IMR-90 (cell line): ENCODE measurements at regions not wholly inside any gene's neighbourhood (a gene's known extent, or its start where the extent isn't known, plus 50 kb on each side); places are given as distances from the start of the nearest gene placed in this dataset.

Experiments
- ATAC-seq: fragments of 200-7000 bp; cut with Tn5 transposase; 2 replicates; pipeline ENCODE4 v1.9.1; 2020; ENCODE audit warnings: low read depth, mild to moderate bottlenecking, moderate library complexity
- BruUV-seq: library from RNA; stranded (reverse); fragments of 400-500 nt; replicated peaks from 2 replicates; lab custom pipeline; 2021; lab: Mats Ljungman, UMichigan
- CTCF ChIA-PET: fragments of 300-600 bp; formaldehyde crosslinking; extraction: SDS; loops from one replicate; lab custom pipeline; 2021; ENCODE audit warnings: antibody characterized with exemption; lab: Yijun Ruan, JAX
- POLR2A ChIA-PET: fragments of 300-600 bp; sonication (Branson Sonifier 250); formaldehyde crosslinking; loops from one replicate; lab custom pipeline; 2022; ENCODE audit warnings: antibody characterized with exemption; ENCODE audit not compliant: unreplicated experiment; lab: Charles Lee
- DNase-seq: peaks from one replicate; pipeline ENCODE4 v3.0.0; 2013
- H2AFZ ChIP-seq: replicated peaks from 2 replicates; pipeline ENCODE3; 2013; ENCODE audit warnings: low read length, mild to moderate bottlenecking; ENCODE audit not compliant: poor library complexity
- H2AK5ac ChIP-seq: 2 replicates; pipeline ENCODE4 v1.6.1; 2013; ENCODE audit warnings: low read depth, low read length, inconsistent platforms
- H2AK9ac ChIP-seq: replicated peaks from 2 replicates; pipeline ENCODE3; 2013; ENCODE audit warnings: mild to moderate bottlenecking, low read depth, low read length, moderate library complexity; ENCODE audit not compliant: poor library complexity
- H2BK120ac ChIP-seq: 2 replicates; pipeline ENCODE4 v1.6.1; 2013; ENCODE audit warnings: low read depth, low read length, inconsistent platforms
- H2BK15ac ChIP-seq: 3 replicates; pipeline ENCODE4 v1.6.1; 2013; ENCODE audit warnings: low read depth, low read length, inconsistent platforms
- H2BK20ac ChIP-seq: 2 replicates; pipeline ENCODE4 v1.6.1; 2013; ENCODE audit warnings: low read depth, mild to moderate bottlenecking, inconsistent platforms, low read length, moderate library complexity
- H2BK5ac ChIP-seq: 2 replicates; pipeline ENCODE4 v1.6.1; 2013; ENCODE audit warnings: mild to moderate bottlenecking, low read depth, low read length, inconsistent platforms; ENCODE audit not compliant: poor library complexity, severe bottlenecking
- H3K14ac ChIP-seq: replicated peaks from 2 replicates; pipeline ENCODE4 v1.6.1; 2013; ENCODE audit warnings: low read depth, low read length, inconsistent platforms
- H3K18ac ChIP-seq: 2 replicates; pipeline ENCODE4 v1.6.1; 2013; ENCODE audit warnings: low read depth, low read length, control low read depth
- H3K23ac ChIP-seq: 2 replicates; pipeline ENCODE4 v1.6.1; 2013; ENCODE audit warnings: low read depth, low read length, inconsistent platforms
- H3K27ac ChIP-seq: 2 replicates; pipeline ENCODE4 v1.5.1; 2013; ENCODE audit warnings: mild to moderate bottlenecking, control low read depth, low read length; ENCODE audit not compliant: insufficient read depth
- H3K27me3 ChIP-seq: 2 replicates; pipeline ENCODE4 v1.6.1; 2013; ENCODE audit warnings: low read length; ENCODE audit not compliant: control insufficient read depth, insufficient read depth
- H3K36me3 ChIP-seq: 2 replicates; pipeline ENCODE4 v1.6.1; 2013; ENCODE audit warnings: low read length, mixed read lengths; ENCODE audit not compliant: control insufficient read depth, insufficient read depth
- H3K4ac ChIP-seq: 2 replicates; pipeline ENCODE4 v1.6.1; 2013; ENCODE audit warnings: low read depth, low read length, inconsistent platforms
- H3K4me1 ChIP-seq: 2 replicates; pipeline ENCODE4 v1.6.1; 2013; ENCODE audit warnings: low read length, mixed read lengths; ENCODE audit not compliant: control insufficient read depth, insufficient read depth
- H3K4me2 ChIP-seq: 2 replicates; pipeline ENCODE4 v1.6.1; 2013; ENCODE audit warnings: low read depth, mild to moderate bottlenecking, control low read depth, low read length, moderate library complexity
- H3K4me3 ChIP-seq: 2 replicates; pipeline ENCODE4 v1.5.1; 2013; ENCODE audit warnings: low read depth, mild to moderate bottlenecking, control low read depth, low read length, moderate library complexity; ENCODE audit not compliant: insufficient read depth
- H3K56ac ChIP-seq: 2 replicates; pipeline ENCODE4 v1.6.1; 2013; ENCODE audit warnings: low read length, inconsistent platforms; ENCODE audit not compliant: insufficient read depth; ENCODE audit errors: extremely low read depth
- H3K79me1 ChIP-seq, 2 experiments: 2 replicates each; pipeline ENCODE4 v1.6.1; 2013; ENCODE audit warnings: low read length in 2 of 2, inconsistent platforms in 1 of 2, low read depth in 1 of 2
- H3K9ac ChIP-seq: 2 replicates; pipeline ENCODE4 v1.6.1; 2013; ENCODE audit warnings: low read depth, low read length, control low read depth
- H3K9me1 ChIP-seq: 2 replicates; pipeline ENCODE4 v1.6.1; 2013; ENCODE audit warnings: low read length, inconsistent platforms; ENCODE audit not compliant: insufficient read depth
- H3K9me3 ChIP-seq: 2 replicates; pipeline ENCODE4 v1.6.1; 2013; ENCODE audit warnings: low read length; ENCODE audit not compliant: control insufficient read depth, insufficient read depth
- H4K20me1 ChIP-seq: 2 replicates; pipeline ENCODE4 v1.6.1; 2013; ENCODE audit warnings: low read length, inconsistent platforms; ENCODE audit not compliant: insufficient read depth
- H4K5ac ChIP-seq: 2 replicates; pipeline ENCODE4 v1.6.1; 2013; ENCODE audit warnings: mild to moderate bottlenecking, low read depth, low read length, control low read depth
- H4K8ac ChIP-seq, 2 experiments: 2 replicates each; pipeline ENCODE4 v1.6.1; 2013; ENCODE audit warnings: low read depth in 2 of 2, low read length in 2 of 2, control low read depth in 1 of 2, inconsistent platforms in 1 of 2
- H4K91ac ChIP-seq: 2 replicates; pipeline ENCODE4 v1.6.1; 2013; ENCODE audit warnings: low read depth, low read length, inconsistent platforms; ENCODE audit not compliant: insufficient read depth
- BHLHE40 ChIP-seq: fragments of 150-350 bp; IDR thresholded peaks from 2 replicates; pipeline ENCODE4 v1.6.1; 2016; ENCODE audit warnings: mild to moderate bottlenecking, low read depth, low read length
- CEBPB ChIP-seq: IDR thresholded peaks from 2 replicates; pipeline ENCODE4 v1.6.1; 2012; ENCODE audit warnings: low read depth, low read length, improper control_type of control experiment
- CHD1 ChIP-seq: IDR thresholded peaks from 2 replicates; pipeline ENCODE4 v1.6.1; 2012; ENCODE audit warnings: low read depth, low read length, improper control_type of control experiment
- FOS ChIP-seq: fragments of 150-350 bp; IDR thresholded peaks from 2 replicates; pipeline ENCODE4 v1.6.1; 2016; ENCODE audit warnings: low read depth, low read length
- MAFK ChIP-seq: IDR thresholded peaks from 2 replicates; pipeline ENCODE4 v1.6.1; 2012; ENCODE audit warnings: low read depth, low read length, improper control_type of control experiment
- MAZ ChIP-seq: IDR thresholded peaks from 2 replicates; pipeline ENCODE4 v1.6.1; 2012; ENCODE audit warnings: low read depth, mild to moderate bottlenecking, low read length, improper control_type of control experiment, moderate library complexity, borderline replicate concordance
- MXI1 ChIP-seq: IDR thresholded peaks from 2 replicates; pipeline ENCODE4 v1.6.1; 2012; ENCODE audit warnings: low read depth, mild to moderate bottlenecking, low read length, moderate library complexity, borderline replicate concordance
- NFE2L2 ChIP-seq: fragments of 150-350 bp; IDR thresholded peaks from 2 replicates; pipeline ENCODE4 v1.6.1; 2016; ENCODE audit warnings: low read depth, mild to moderate bottlenecking, low read length
- POLR2A ChIP-seq: IDR thresholded peaks from 2 replicates; pipeline ENCODE4 v1.6.1; 2012; ENCODE audit warnings: mild to moderate bottlenecking, low read depth, low read length
- RAD21 ChIP-seq: IDR thresholded peaks from 2 replicates; pipeline ENCODE4 v1.6.1; 2012; ENCODE audit warnings: low read length, improper control_type of control experiment
- RCOR1 ChIP-seq: IDR thresholded peaks from 2 replicates; pipeline ENCODE4 v1.6.1; 2012; ENCODE audit warnings: mild to moderate bottlenecking, low read length, improper control_type of control experiment; ENCODE audit not compliant: insufficient replicate concordance
- RFX5 ChIP-seq: IDR thresholded peaks from 2 replicates; pipeline ENCODE4 v1.8.0; 2012; ENCODE audit warnings: low read depth, mild to moderate bottlenecking, low read length, moderate library complexity
- SMC3 ChIP-seq: fragments of 150-350 bp; IDR thresholded peaks from 2 replicates; pipeline ENCODE4 v1.6.1; 2016; ENCODE audit warnings: low read depth, mild to moderate bottlenecking, antibody characterized with exemption, low read length, moderate library complexity
- dilution Hi-C: fragments of 300-500 bp; cut with HindIII; formaldehyde crosslinking; loops from one replicate; pipeline ENCODE4 v1.14.3; 2018; ENCODE audit warnings: low sequenced_read_pairs; ENCODE audit not compliant: unreplicated experiment
- in situ Hi-C: fragments of 300-500 bp; cut with MboI; formaldehyde crosslinking; loops from 3 replicates; pipeline ENCODE4 v1.14.3; 2019; ENCODE audit warnings: low sequenced_read_pairs, inconsistent platforms, mixed read lengths
- intact Hi-C: fragments of 100-400 bp; cut with micrococcal nuclease; formaldehyde crosslinking; loops from 2 replicates; pipeline ENCODE4 v1.10.0; 2022
- TF ChIP-seq, protein P1 (sequence below): fragments of 150-350 bp; IDR thresholded peaks from 2 replicates; pipeline ENCODE4 v1.6.1; 2017; ENCODE audit warnings: mild to moderate bottlenecking, antibody characterized with exemption, low read length, low read depth
- TF ChIP-seq, protein P2 (sequence below): fragments of 150-350 bp; IDR thresholded peaks from 2 replicates; pipeline ENCODE4 v1.6.1; 2016; ENCODE audit warnings: low read depth, mild to moderate bottlenecking, low read length, moderate library complexity, borderline replicate concordance
- TF ChIP-seq, protein P3 (sequence below): conservative IDR thresholded peaks from 2 replicates; pipeline ENCODE4 v1.5.1; 2012; ENCODE audit warnings: mild to moderate bottlenecking, low read depth, low read length, improper control_type of control experiment

GRCh38 chr21:27681038-27681437 lies 714.1 kb upstream of the ADAMTS5 start:
- no TSS peak for BruUV-seq
- Histone ChIP-seq H3K4me2 (no peak overlapping the region), H3K79me1 (no peaks in the 10 kb centered on the region), H2AK9ac (no peak overlapping the region), H3K18ac (no peak overlapping the region), H3K9me3 (no peaks in the 10 kb centered on the region), H4K20me1 (no peaks in the 10 kb centered on the region), H3K9me1 (no peaks in the 10 kb centered on the region), H4K5ac (no peak overlapping the region), H3K56ac (no peak overlapping the region), H2BK120ac (no peak overlapping the region), H3K27me3 (no peaks in the 10 kb centered on the region), H2BK15ac (no peak overlapping the region), H2AK5ac (no peak overlapping the region), H3K27ac (no peak overlapping the region), H3K9ac (no peak overlapping the region), H3K4me3 (no peak overlapping the region), H2BK20ac (no peak overlapping the region), H3K4ac (no peak overlapping the region), H3K14ac (no peak overlapping the region), H4K91ac (no peak overlapping the region), H3K36me3 (no peaks in the 10 kb centered on the region), H2BK5ac (peak overlapping the region; percentile 38), H3K4me1 (no peaks in the 10 kb centered on the region), H3K23ac (no peak overlapping the region), H2AFZ (no peak overlapping the region), H4K8ac (no peak overlapping the region; a peak in 1 of 4 replicates)
- TF ChIP-seq RCOR1: no peak
- TF ChIP-seq BHLHE40: no peak
- TF ChIP-seq RAD21: no peak
- TF ChIP-seq RFX5: no peak
- TF ChIP-seq, protein P1, sequence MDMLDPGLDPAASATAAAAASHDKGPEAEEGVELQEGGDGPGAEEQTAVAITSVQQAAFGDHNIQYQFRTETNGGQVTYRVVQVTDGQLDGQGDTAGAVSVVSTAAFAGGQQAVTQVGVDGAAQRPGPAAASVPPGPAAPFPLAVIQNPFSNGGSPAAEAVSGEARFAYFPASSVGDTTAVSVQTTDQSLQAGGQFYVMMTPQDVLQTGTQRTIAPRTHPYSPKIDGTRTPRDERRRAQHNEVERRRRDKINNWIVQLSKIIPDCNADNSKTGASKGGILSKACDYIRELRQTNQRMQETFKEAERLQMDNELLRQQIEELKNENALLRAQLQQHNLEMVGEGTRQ: no peak
- TF ChIP-seq, protein P2, sequence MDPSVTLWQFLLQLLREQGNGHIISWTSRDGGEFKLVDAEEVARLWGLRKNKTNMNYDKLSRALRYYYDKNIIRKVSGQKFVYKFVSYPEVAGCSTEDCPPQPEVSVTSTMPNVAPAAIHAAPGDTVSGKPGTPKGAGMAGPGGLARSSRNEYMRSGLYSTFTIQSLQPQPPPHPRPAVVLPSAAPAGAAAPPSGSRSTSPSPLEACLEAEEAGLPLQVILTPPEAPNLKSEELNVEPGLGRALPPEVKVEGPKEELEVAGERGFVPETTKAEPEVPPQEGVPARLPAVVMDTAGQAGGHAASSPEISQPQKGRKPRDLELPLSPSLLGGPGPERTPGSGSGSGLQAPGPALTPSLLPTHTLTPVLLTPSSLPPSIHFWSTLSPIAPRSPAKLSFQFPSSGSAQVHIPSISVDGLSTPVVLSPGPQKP: no peak
- no peak for TF ChIP-seq MAZ
- TF ChIP-seq SMC3: no peak
- TF ChIP-seq POLR2A: no peak
- no peak for TF ChIP-seq FOS
- TF ChIP-seq MAFK: no peak
- no peak for TF ChIP-seq NFE2L2
- no peak for TF ChIP-seq CHD1
- TF ChIP-seq MXI1: no peak
- TF ChIP-seq, protein P3, sequence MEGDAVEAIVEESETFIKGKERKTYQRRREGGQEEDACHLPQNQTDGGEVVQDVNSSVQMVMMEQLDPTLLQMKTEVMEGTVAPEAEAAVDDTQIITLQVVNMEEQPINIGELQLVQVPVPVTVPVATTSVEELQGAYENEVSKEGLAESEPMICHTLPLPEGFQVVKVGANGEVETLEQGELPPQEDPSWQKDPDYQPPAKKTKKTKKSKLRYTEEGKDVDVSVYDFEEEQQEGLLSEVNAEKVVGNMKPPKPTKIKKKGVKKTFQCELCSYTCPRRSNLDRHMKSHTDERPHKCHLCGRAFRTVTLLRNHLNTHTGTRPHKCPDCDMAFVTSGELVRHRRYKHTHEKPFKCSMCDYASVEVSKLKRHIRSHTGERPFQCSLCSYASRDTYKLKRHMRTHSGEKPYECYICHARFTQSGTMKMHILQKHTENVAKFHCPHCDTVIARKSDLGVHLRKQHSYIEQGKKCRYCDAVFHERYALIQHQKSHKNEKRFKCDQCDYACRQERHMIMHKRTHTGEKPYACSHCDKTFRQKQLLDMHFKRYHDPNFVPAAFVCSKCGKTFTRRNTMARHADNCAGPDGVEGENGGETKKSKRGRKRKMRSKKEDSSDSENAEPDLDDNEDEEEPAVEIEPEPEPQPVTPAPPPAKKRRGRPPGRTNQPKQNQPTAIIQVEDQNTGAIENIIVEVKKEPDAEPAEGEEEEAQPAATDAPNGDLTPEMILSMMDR: no peak
- TF ChIP-seq CEBPB: no peak
- CTCF ChIA-PET: interaction anchor here (0.6 kb wide), 1 partner anchor 56 kb away, joined by 3 read pairs; no protein-coding TSS in a partner anchor
- POLR2A ChIA-PET: no interaction called here
- dilution Hi-C loops: no loop called here
- DNase-seq: peak; percentile 46
- in situ Hi-C loops: no loop called here
- intact Hi-C loops: no loop called here
- no peak for ATAC-seq
